ENCODE measurements at regions not wholly inside any gene's neighbourhood (a gene's known extent, or its start where the extent isn't known, plus 50 kb on each side); places are given as distances from the start of the nearest gene placed in this dataset.

- H3K9me3 ChIP-seq = no peaks in the 10 kb centered on the region
- no peak overlapping the region for H3K27ac ChIP-seq
- ATAC-seq (ENCODE audit: low FRiP score in 2 of 2) (no peak), DNase-seq (no peak)
- WGBS, 2 donors = 95 to 96% methylated on average over 5 of the region's 5 CpGs
- no peaks in the 10 kb centered on the region for H3K27me3 ChIP-seq
- no peak overlapping the region for H3K4me3 ChIP-seq
- TF ChIP-seq CTCF (IDR thresholded peaks at IDR 0.05) = no peak
- no peak for TF ChIP-seq EP300 (IDR thresholded peaks at IDR 0.05)
- TF ChIP-seq POLR2A (IDR thresholded peaks at IDR 0.05) = no peak
- TF ChIP-seq POLR2AphosphoS5 (IDR thresholded peaks at IDR 0.05) = no peak
- no peaks in the 10 kb centered on the region for H3K36me3 ChIP-seq
- no peaks in the 10 kb centered on the region for H3K4me1 ChIP-seq
These were observed 370.0 kb upstream of the AUTS2 start for GRCh38 chr7:69228212-69228811.

DNA sequence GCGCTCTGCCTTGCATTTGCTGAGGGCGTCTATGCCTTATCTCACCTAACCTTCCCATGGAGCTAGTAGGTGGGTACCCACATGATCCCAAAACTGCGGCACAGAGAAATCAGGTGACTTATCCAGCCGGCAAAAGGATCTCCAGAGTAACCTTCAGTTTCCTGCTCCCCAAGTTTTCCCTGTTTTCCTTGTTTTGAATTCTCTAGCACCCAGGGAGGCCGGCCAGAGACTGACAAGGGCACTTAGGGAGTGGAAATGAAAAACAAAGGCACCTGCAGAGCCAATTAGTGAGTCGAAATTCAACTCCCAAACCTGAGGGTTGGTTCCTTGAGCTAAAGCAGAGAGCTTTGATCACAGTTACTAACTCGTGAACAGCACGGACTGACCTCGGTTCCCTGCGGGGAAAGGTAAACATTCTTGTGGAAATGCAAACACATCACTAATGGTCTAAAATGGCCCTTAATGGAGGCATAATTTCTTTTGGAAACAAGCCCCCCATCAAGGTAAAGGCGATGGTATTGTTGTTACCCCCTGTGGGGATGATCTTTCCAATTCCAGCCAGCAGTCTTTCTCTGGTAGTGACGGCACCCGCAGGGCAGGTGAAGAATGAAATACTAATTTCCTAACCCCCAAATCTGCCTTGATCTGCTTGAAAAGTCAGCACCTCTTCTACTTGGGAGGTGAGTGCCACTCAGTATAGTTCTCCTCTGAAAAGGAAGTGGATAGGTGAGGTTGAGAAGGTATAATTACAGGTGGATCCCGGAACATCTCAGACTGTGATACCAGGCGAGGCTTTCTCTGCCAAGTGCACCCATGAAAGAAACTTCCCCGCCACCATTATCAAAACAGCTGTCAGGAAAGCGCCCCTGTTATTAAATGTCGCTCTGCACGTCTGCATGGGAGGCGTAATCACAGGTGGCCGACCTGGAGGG is 365.6 kb upstream of the AUTS2 start:
- no peak for ATAC-seq (ENCODE audit: low FRiP score in 2 of 2)
- no peak for TF ChIP-seq EP300 (IDR thresholded peaks at IDR 0.05)
- TF ChIP-seq CTCF (IDR thresholded peaks at IDR 0.05) = no peak
- TF ChIP-seq POLR2AphosphoS5 (IDR thresholded peaks at IDR 0.05) = no peak
- no peak for TF ChIP-seq POLR2A (IDR thresholded peaks at IDR 0.05)
- 49 to 56% methylated on average over 21 of the region's 21 CpGs for WGBS, 2 donors
- Histone ChIP-seq H3K4me1 (no peaks in the 10 kb centered on the region), H3K36me3 (no peaks in the 10 kb centered on the region), H3K4me3 (no peak overlapping the region), H3K27me3 (no peaks in the 10 kb centered on the region), H3K9me3 (no peaks in the 10 kb centered on the region), H3K27ac (no peak overlapping the region)
- DNase-seq = no peak

GRCh38 chr7:69237541-69237940 is 360.7 kb upstream of the AUTS2 start:
- WGBS, 2 donors = 73 to 89% methylated on average over 8 of the region's 8 CpGs
- ATAC-seq (ENCODE audit: low FRiP score in 2 of 2) (no peak), DNase-seq (no peak)
- no peaks in the 10 kb centered on the region for H3K36me3 ChIP-seq
- no peak overlapping the region for H3K27ac ChIP-seq
- H3K27me3 ChIP-seq = no peaks in the 10 kb centered on the region
- no peaks in the 10 kb centered on the region for H3K4me1 ChIP-seq
- no peaks in the 10 kb centered on the region for H3K9me3 ChIP-seq
- no peak overlapping the region for H3K4me3 ChIP-seq
- TF ChIP-seq EP300 (IDR thresholded peaks at IDR 0.05) = no peak
- TF ChIP-seq POLR2A (IDR thresholded peaks at IDR 0.05) = no peak
- TF ChIP-seq POLR2AphosphoS5 (IDR thresholded peaks at IDR 0.05) = no peak

GRCh38 chr7:69243016-69243415 is 355.3 kb upstream of the AUTS2 start:
- ATAC-seq (ENCODE audit: low FRiP score in 2 of 2) (no peak), DNase-seq (no peak)
- no peak overlapping the region for H3K27ac ChIP-seq
- no peaks in the 10 kb centered on the region for H3K4me1 ChIP-seq
- no peaks in the 10 kb centered on the region for H3K36me3 ChIP-seq
- no peak overlapping the region for H3K4me3 ChIP-seq
- no peaks in the 10 kb centered on the region for H3K9me3 ChIP-seq
- 55 to 81% methylated on average over 1 of the region's 1 CpG for WGBS, 2 donors
- TF ChIP-seq CTCF (IDR thresholded peaks at IDR 0.05) (no peak), POLR2AphosphoS5 (IDR thresholded peaks at IDR 0.05) (no peak), EP300 (IDR thresholded peaks at IDR 0.05) (no peak), POLR2A (IDR thresholded peaks at IDR 0.05) (no peak)
- H3K27me3 ChIP-seq = no peaks in the 10 kb centered on the region

- Histone ChIP-seq H3K27me3 (no peaks in the 10 kb centered on the region), H3K36me3 (no peaks in the 10 kb centered on the region), H3K27ac (no peak overlapping the region), H3K9me3 (no peaks in the 10 kb centered on the region), H3K4me3 (no peak overlapping the region), H3K4me1 (no peaks in the 10 kb centered on the region)
- ATAC-seq (ENCODE audit: low FRiP score in 2 of 2) (no peak), DNase-seq (no peak)
- WGBS, 2 donors = 86 to 100% methylated on average over 2 of the region's 2 CpGs
- no peak for TF ChIP-seq POLR2A (IDR thresholded peaks at IDR 0.05)
These were observed 353.6 kb upstream of the AUTS2 start for GRCh38 chr7:69244701-69245100.
